Fibroblast of lung (primary cell): ENCODE measurements at regions not wholly inside any gene's neighbourhood (a gene's known extent, or its start where the extent isn't known, plus 50 kb on each side); places are given as distances from the start of the nearest gene placed in this dataset.

Source experiments
- DNase-seq, 2 donors: peaks; one replicate each; pipeline versions ENCODE4 v3.0.0 to v3.0.0-alpha.2; 2010; ENCODE audit warnings: low read depth in 2 of 2
- H2AFZ ChIP-seq: 2 replicates; pipeline ENCODE4 v1.5.1; 2012; ENCODE audit warnings: low read length, control low read depth, inconsistent platforms
- H3K27ac ChIP-seq: 2 replicates; pipeline ENCODE4 v1.5.1; 2011; ENCODE audit warnings: low read length, control low read depth; ENCODE audit not compliant: insufficient read depth
- H3K27me3 ChIP-seq: 2 replicates; pipeline ENCODE4 v1.5.1; 2011; ENCODE audit warnings: mild to moderate bottlenecking, low read length; ENCODE audit not compliant: control insufficient read depth, insufficient read depth
- H3K36me3 ChIP-seq: 2 replicates; pipeline ENCODE4 v1.5.1; 2011; ENCODE audit warnings: low read length; ENCODE audit not compliant: control insufficient read depth, insufficient read depth
- H3K4me1 ChIP-seq: 2 replicates; pipeline ENCODE4 v1.5.1; 2011; ENCODE audit warnings: low read length; ENCODE audit not compliant: control insufficient read depth, insufficient read depth; ENCODE audit errors: extremely low read depth
- H3K4me2 ChIP-seq: 2 replicates; pipeline ENCODE4 v1.5.1; 2011; ENCODE audit warnings: low read length, control low read depth; ENCODE audit not compliant: insufficient read depth; ENCODE audit errors: extremely low read depth
- H3K4me3 ChIP-seq, 4 experiments: fragments of 200-600 bp in 1 of 4; sonication (generic) in 1 of 4; replicated peaks in 1 of 4; 2 replicates each; pipeline ENCODE4 v1.5.1; 2011 to 2016; ENCODE audit warnings: low read length in 4 of 4, low read depth in 3 of 4, mild to moderate bottlenecking in 3 of 4, control low read depth in 2 of 4, inconsistent platforms in 1 of 4, mixed read lengths in 1 of 4; ENCODE audit not compliant: insufficient read depth in 1 of 4; ENCODE audit errors: control extremely low read depth in 1 of 4
- H3K79me2 ChIP-seq: 2 replicates; pipeline ENCODE4 v1.5.1; 2012; ENCODE audit warnings: mild to moderate bottlenecking, low read length, inconsistent platforms; ENCODE audit not compliant: control insufficient read depth, insufficient read depth
- H3K9ac ChIP-seq: 2 replicates; pipeline ENCODE4 v1.5.1; 2011; ENCODE audit warnings: mild to moderate bottlenecking, low read length, control low read depth; ENCODE audit not compliant: insufficient read depth
- H3K9me3 ChIP-seq: 2 replicates; pipeline ENCODE4 v1.5.1; 2012; ENCODE audit warnings: low read depth, low read length; ENCODE audit not compliant: control insufficient read depth, insufficient read depth
- H4K20me1 ChIP-seq: 2 replicates; pipeline ENCODE4 v1.5.1; 2011; ENCODE audit warnings: low read length; ENCODE audit not compliant: control insufficient read depth, insufficient read depth; ENCODE audit errors: extremely low read depth
- EZH2 ChIP-seq: IDR thresholded peaks from 2 replicates; pipeline ENCODE4 v1.5.1; 2012; ENCODE audit warnings: low read length, control low read depth, mild to moderate bottlenecking; ENCODE audit errors: missing control alignments
- TF ChIP-seq, protein P1 (sequence below), 2 donors: IDR thresholded peaks in 1 of 2; conservative IDR thresholded peaks in 1 of 2; 1 replicate in 1 of 2; 2 replicates in 1 of 2; pipeline ENCODE4 v1.5.1; 2011 to 2012; ENCODE audit warnings: low read length in 2 of 2, control low read depth in 1 of 2, inconsistent platforms in 1 of 2, low read depth in 1 of 2, mild to moderate bottlenecking in 1 of 2

- TF ChIP-seq, protein P1, sequence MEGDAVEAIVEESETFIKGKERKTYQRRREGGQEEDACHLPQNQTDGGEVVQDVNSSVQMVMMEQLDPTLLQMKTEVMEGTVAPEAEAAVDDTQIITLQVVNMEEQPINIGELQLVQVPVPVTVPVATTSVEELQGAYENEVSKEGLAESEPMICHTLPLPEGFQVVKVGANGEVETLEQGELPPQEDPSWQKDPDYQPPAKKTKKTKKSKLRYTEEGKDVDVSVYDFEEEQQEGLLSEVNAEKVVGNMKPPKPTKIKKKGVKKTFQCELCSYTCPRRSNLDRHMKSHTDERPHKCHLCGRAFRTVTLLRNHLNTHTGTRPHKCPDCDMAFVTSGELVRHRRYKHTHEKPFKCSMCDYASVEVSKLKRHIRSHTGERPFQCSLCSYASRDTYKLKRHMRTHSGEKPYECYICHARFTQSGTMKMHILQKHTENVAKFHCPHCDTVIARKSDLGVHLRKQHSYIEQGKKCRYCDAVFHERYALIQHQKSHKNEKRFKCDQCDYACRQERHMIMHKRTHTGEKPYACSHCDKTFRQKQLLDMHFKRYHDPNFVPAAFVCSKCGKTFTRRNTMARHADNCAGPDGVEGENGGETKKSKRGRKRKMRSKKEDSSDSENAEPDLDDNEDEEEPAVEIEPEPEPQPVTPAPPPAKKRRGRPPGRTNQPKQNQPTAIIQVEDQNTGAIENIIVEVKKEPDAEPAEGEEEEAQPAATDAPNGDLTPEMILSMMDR (conservative IDR thresholded peaks at IDR 0.05 in 1 of 2, IDR thresholded peaks at IDR 0.05 in 1 of 2; ENCODE audit: low read depth in 1 of 2, low read length in 2 of 2), result no peak
- no peak for TF ChIP-seq EZH2
- no peaks in the 10 kb centered on the region for H3K4me1 ChIP-seq
- no peak for DNase-seq
- H3K4me3 ChIP-seq, result no peak overlapping the region
- H3K36me3 ChIP-seq, result no peaks in the 10 kb centered on the region
- H3K4me2 ChIP-seq, result no peak overlapping the region
- H3K27me3 ChIP-seq, result no peaks in the 10 kb centered on the region
- H3K79me2 ChIP-seq, result no peaks in the 10 kb centered on the region
- H4K20me1 ChIP-seq, result no peaks in the 10 kb centered on the region
- H3K9ac ChIP-seq, result no peak overlapping the region
- no peak overlapping the region for H3K27ac ChIP-seq
- H3K9me3 ChIP-seq, result no peaks in the 10 kb centered on the region
- no peak overlapping the region for H2AFZ ChIP-seq
Measured at GRCh38 chr5:105638437-105638836, 2032.3 kb downstream of the EFNA5 start.

GRCh38 chr5:105632043-105632442 lies 2038.7 kb downstream of the EFNA5 start:
- no peaks in the 10 kb centered on the region for H3K9me3 ChIP-seq
- H4K20me1 ChIP-seq, result no peaks in the 10 kb centered on the region
- H3K79me2 ChIP-seq, result no peaks in the 10 kb centered on the region
- no peaks in the 10 kb centered on the region for H3K4me1 ChIP-seq
- H3K9ac ChIP-seq, result no peak overlapping the region
- H2AFZ ChIP-seq, result no peak overlapping the region
- peak; percentile 8 to 18 for DNase-seq
- H3K27ac ChIP-seq, result no peak overlapping the region
- H3K4me2 ChIP-seq, result no peak overlapping the region
- no peak for TF ChIP-seq EZH2
- TF ChIP-seq, protein P1 (conservative IDR thresholded peaks at IDR 0.05 in 1 of 2, IDR thresholded peaks at IDR 0.05 in 1 of 2; ENCODE audit: low read depth in 1 of 2, low read length in 2 of 2), result no peak
- no peak overlapping the region for H3K4me3 ChIP-seq
- H3K27me3 ChIP-seq, result no peaks in the 10 kb centered on the region
- H3K36me3 ChIP-seq, result no peaks in the 10 kb centered on the region

GRCh38 chr5:105630803-105631202 lies 2039.9 kb downstream of the EFNA5 start:
- no peaks in the 10 kb centered on the region for H3K4me1 ChIP-seq
- no peaks in the 10 kb centered on the region for H3K79me2 ChIP-seq
- H3K36me3 ChIP-seq, result no peaks in the 10 kb centered on the region
- no peak overlapping the region for H3K9ac ChIP-seq
- TF ChIP-seq EZH2, result no peak
- TF ChIP-seq, protein P1 (conservative IDR thresholded peaks at IDR 0.05 in 1 of 2, IDR thresholded peaks at IDR 0.05 in 1 of 2; ENCODE audit: low read depth in 1 of 2, low read length in 2 of 2), result no peak
- H4K20me1 ChIP-seq, result no peaks in the 10 kb centered on the region
- no peak overlapping the region for H3K4me3 ChIP-seq
- no peak for DNase-seq
- H3K27ac ChIP-seq, result no peak overlapping the region
- H3K9me3 ChIP-seq, result no peaks in the 10 kb centered on the region
- no peak overlapping the region for H2AFZ ChIP-seq
- no peak overlapping the region for H3K4me2 ChIP-seq
- no peaks in the 10 kb centered on the region for H3K27me3 ChIP-seq
